DOHH2 (cell line): ENCODE measurements at regions not wholly inside any gene's neighbourhood (a gene's known extent, or its start where the extent isn't known, plus 50 kb on each side); places are given as distances from the start of the nearest gene placed in this dataset.

Source experiments
- H3F3A ChIP-seq: fragments of 200-600 bp; sonication (generic), shearing (Covaris generic); 2 replicates; pipeline ENCODE4 v1.6.0; 2016; ENCODE audit warnings: antibody characterized with exemption, mild to moderate bottlenecking; ENCODE audit not compliant: control insufficient read depth, insufficient read depth
- H3K27ac ChIP-seq: fragments of 200-600 bp; sonication (generic); 2 replicates; pipeline ENCODE4 v1.5.1; 2014; ENCODE audit warnings: low read depth, mild to moderate bottlenecking, low read length, moderate library complexity
- H3K27me3 ChIP-seq: fragments of 200-600 bp; sonication (generic); 2 replicates; pipeline ENCODE4 v1.6.1; 2014; ENCODE audit warnings: mild to moderate bottlenecking, low read length, mixed read lengths; ENCODE audit not compliant: control insufficient read depth
- H3K36me3 ChIP-seq: fragments of 200-600 bp; sonication (generic); 2 replicates; pipeline ENCODE4 v1.6.1; 2014; ENCODE audit warnings: mild to moderate bottlenecking, low read length, moderate library complexity, mixed read lengths; ENCODE audit not compliant: control insufficient read depth
- H3K4me1 ChIP-seq: fragments of 200-600 bp; sonication (generic); 2 replicates; pipeline ENCODE4 v1.6.1; 2014; ENCODE audit warnings: mild to moderate bottlenecking, low read length, mixed read lengths; ENCODE audit not compliant: control insufficient read depth
- H3K4me2 ChIP-seq: fragments of 200-600 bp; sonication (generic); 2 replicates; pipeline ENCODE4 v1.6.0; 2014; ENCODE audit warnings: mild to moderate bottlenecking, low read length, moderate library complexity
- H3K4me3 ChIP-seq: fragments of 200-600 bp; sonication (generic); 2 replicates; pipeline ENCODE4 v1.5.1; 2014; ENCODE audit warnings: mild to moderate bottlenecking, low read length, mixed read lengths
- H3K79me2 ChIP-seq: fragments of 200-600 bp; sonication (generic); 2 replicates; pipeline ENCODE4 v1.6.1; 2014; ENCODE audit warnings: mild to moderate bottlenecking, low read length, mixed read lengths; ENCODE audit not compliant: control insufficient read depth
- H3K9me2 ChIP-seq: fragments of 200-600 bp; sonication (generic); replicated peaks from 2 replicates; pipeline ENCODE4 v1.6.1; 2014; ENCODE audit warnings: mild to moderate bottlenecking, low read length, mixed read lengths; ENCODE audit not compliant: control insufficient read depth
- H3K9me3 ChIP-seq: fragments of 200-600 bp; sonication (generic); 2 replicates; pipeline ENCODE4 v1.6.1; 2014; ENCODE audit warnings: antibody characterized with exemption, low read length, mixed read lengths; ENCODE audit not compliant: control insufficient read depth, insufficient read depth
- H4K20me1 ChIP-seq: fragments of 200-600 bp; sonication (generic); 2 replicates; pipeline ENCODE4 v1.6.0; 2014; ENCODE audit warnings: low read depth, mild to moderate bottlenecking, antibody characterized with exemption, low read length, moderate library complexity; ENCODE audit not compliant: control insufficient read depth, insufficient read depth
- CTCF ChIP-seq: fragments of 200-600 bp; sonication (generic); IDR thresholded peaks from one replicate; pipeline ENCODE4 v1.5.1; 2014; ENCODE audit warnings: antibody characterized with exemption, mild to moderate bottlenecking, low read depth, low read length; ENCODE audit not compliant: poor library complexity, severe bottlenecking
- EZH2phosphoT487 ChIP-seq: fragments of 200-600 bp; sonication (generic); IDR thresholded peaks from 2 replicates; pipeline ENCODE4 v1.6.1; 2017; ENCODE audit warnings: borderline replicate concordance, mild to moderate bottlenecking, antibody characterized with exemption, low read length, moderate library complexity, mixed read lengths

DNA sequence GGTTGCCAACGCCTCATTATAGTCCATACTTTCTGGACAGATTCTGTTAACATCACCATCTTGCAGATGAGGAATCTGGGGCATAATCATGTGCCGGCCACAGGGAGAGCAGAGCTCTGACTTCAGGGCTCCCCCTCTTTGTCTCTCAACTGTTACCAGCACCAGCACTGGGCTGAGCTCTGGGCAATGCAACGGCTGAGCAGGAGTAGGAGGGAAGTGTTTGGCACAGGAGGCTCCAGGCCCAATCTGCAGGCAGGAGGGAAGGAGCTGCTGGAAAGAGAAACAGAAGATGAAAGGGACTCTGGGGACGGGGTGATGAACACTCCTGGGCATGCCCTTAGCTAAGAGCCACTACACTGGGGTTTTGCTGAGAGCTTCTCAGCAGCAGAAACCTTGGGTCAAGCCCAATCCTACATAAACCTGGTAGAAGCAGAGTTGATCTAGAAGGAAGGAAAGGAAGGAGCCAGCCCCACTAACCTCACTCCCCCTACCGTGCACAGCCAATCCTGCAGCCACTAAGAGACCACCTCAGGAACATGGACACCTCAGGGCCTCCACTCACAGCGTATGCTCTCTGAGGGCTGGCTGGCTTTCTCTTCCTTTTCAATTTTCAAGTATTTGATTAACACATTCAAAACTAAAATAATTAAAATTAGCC is 73.1 kb upstream of the SPATA12 start:
- no peaks in the 10 kb centered on the region for H3K36me3 ChIP-seq
- H3K9me3 ChIP-seq: no peaks in the 10 kb centered on the region
- H3K9me2 ChIP-seq: no peaks in the 10 kb centered on the region
- no peaks in the 10 kb centered on the region for H3K4me1 ChIP-seq
- no peaks in the 10 kb centered on the region for H4K20me1 ChIP-seq
- H3K27ac ChIP-seq: no peak overlapping the region
- no peak overlapping the region for H3K4me2 ChIP-seq
- H3K79me2 ChIP-seq: no peaks in the 10 kb centered on the region
- H3K27me3 ChIP-seq: peaks cover 20% of the 10 kb centered on the region
- no peaks in the 10 kb centered on the region for H3F3A ChIP-seq
- H3K4me3 ChIP-seq: no peak overlapping the region
- TF ChIP-seq EZH2phosphoT487 (no peak), CTCF (peak; percentile 62)

- no peaks in the 10 kb centered on the region for H3K9me2 ChIP-seq
- no peak overlapping the region for H3K27ac ChIP-seq
- no peaks in the 10 kb centered on the region for H3K36me3 ChIP-seq
- H3F3A ChIP-seq: no peaks in the 10 kb centered on the region
- no peaks in the 10 kb centered on the region for H3K9me3 ChIP-seq
- no peaks in the 10 kb centered on the region for H3K4me1 ChIP-seq
- no peak overlapping the region for H3K4me3 ChIP-seq
- H3K27me3 ChIP-seq: peaks cover 20% of the 10 kb centered on the region
- H4K20me1 ChIP-seq: no peaks in the 10 kb centered on the region
- H3K79me2 ChIP-seq: no peaks in the 10 kb centered on the region
- no peak overlapping the region for H3K4me2 ChIP-seq
- no peak for TF ChIP-seq CTCF
- no peak for TF ChIP-seq EZH2phosphoT487
These were observed 74.1 kb upstream of the SPATA12 start for GRCh38 chr3:56986347-56986746.

- TF ChIP-seq EZH2phosphoT487: no peak
- H3K27ac ChIP-seq: no peak overlapping the region
- peaks cover 16% of the 10 kb centered on the region for H3K27me3 ChIP-seq
- H3K79me2 ChIP-seq: no peaks in the 10 kb centered on the region
- no peaks in the 10 kb centered on the region for H3K9me2 ChIP-seq
- H3K4me2 ChIP-seq: no peak overlapping the region
- H3K9me3 ChIP-seq: no peaks in the 10 kb centered on the region
- no peaks in the 10 kb centered on the region for H3K36me3 ChIP-seq
- H3F3A ChIP-seq: no peaks in the 10 kb centered on the region
- no peaks in the 10 kb centered on the region for H3K4me1 ChIP-seq
- no peaks in the 10 kb centered on the region for H4K20me1 ChIP-seq
- no peak overlapping the region for H3K4me3 ChIP-seq
These were observed 74.6 kb upstream of the SPATA12 start for GRCh38 chr3:56985878-56986277.

GRCh38 chr3:56985460-56985859 is 75.0 kb upstream of the SPATA12 start:
- H4K20me1 ChIP-seq: no peaks in the 10 kb centered on the region
- H3K4me1 ChIP-seq: no peaks in the 10 kb centered on the region
- no peaks in the 10 kb centered on the region for H3K9me2 ChIP-seq
- no peaks in the 10 kb centered on the region for H3K79me2 ChIP-seq
- H3K4me3 ChIP-seq: no peak overlapping the region
- TF ChIP-seq CTCF: no peak
- TF ChIP-seq EZH2phosphoT487: no peak
- no peaks in the 10 kb centered on the region for H3K36me3 ChIP-seq
- no peaks in the 10 kb centered on the region for H3K9me3 ChIP-seq
- H3F3A ChIP-seq: no peaks in the 10 kb centered on the region
- H3K4me2 ChIP-seq: no peak overlapping the region
- H3K27me3 ChIP-seq: 0 out of 2 replicates have a peak, but pooled peaks cover 12% of the 10 kb centered on the region
- H3K27ac ChIP-seq: no peak overlapping the region
